GM19025 (cell line): ENCODE measurements at regions not wholly inside any gene's neighbourhood (a gene's known extent, or its start where the extent isn't known, plus 50 kb on each side); places are given as distances from the start of the nearest gene placed in this dataset.
"Not testable (repeated sequence)": the region's sequence is repeated elsewhere in the genome, so short reads cannot be mapped to it uniquely, and the experiment has no call there.

Source experiments
- ATAC-seq: cut with Tn5 transposase; IDR thresholded peaks from one replicate; pipeline ENCODE4 v1.9.1; 2021; ENCODE audit warnings: mild to moderate bottlenecking, low read depth, moderate library complexity; ENCODE audit not compliant: unreplicated experiment

DNA sequence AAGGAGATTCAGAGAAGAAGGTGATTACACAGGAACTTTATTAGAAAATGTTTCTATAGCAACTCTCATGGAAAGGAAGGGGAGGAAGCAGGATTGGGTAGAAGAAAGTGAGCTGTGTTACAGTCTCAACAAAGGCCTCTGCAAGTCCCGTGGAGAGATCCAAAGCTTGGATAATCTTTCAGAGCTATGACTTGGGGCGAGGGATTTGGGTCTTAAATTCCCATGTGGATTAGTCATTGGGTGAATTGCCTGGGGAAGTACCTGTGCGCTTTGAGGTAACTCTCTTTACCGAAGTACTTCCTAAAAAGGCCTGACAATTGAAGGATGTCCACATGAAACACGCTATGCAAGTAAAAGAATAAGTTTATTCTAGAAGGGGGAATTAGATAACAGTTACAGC lies 133.8 kb upstream of the ANKRD50 start:
- no peak for ATAC-seq

- ATAC-seq: no peak
Measured at GRCh38 chr4:124839786-124840390, 127.4 kb upstream of the ANKRD50 start.

- ATAC-seq: no peak
Measured at GRCh38 chr4:124833831-124834505, 121.4 kb upstream of the ANKRD50 start.

DNA sequence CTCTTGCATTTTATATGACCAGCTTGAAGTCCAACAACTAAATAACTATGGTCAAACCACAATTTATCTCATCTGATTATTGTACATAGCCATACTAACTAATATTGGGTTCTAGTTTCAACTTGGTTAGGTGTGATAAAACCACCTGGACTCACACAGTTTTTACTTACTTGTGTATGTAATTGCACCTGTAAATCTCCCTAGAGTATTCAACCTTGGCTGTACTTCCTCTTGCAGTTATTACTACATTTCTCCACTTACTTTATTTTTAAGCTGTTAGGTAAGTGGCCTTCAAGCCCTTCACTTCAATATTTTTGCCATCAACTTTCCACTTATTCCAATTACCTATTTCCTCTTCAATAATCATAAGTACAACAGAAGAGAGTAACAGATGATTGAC lies 115.8 kb upstream of the ANKRD50 start:
- ATAC-seq: no peak

GRCh38 chr4:124817531-124817930 lies 105.0 kb upstream of the ANKRD50 start:
- ATAC-seq: no peak

- ATAC-seq: not testable (repeated sequence)
Measured at GRCh38 chr4:124812203-124812602, 99.7 kb upstream of the ANKRD50 start.

DNA sequence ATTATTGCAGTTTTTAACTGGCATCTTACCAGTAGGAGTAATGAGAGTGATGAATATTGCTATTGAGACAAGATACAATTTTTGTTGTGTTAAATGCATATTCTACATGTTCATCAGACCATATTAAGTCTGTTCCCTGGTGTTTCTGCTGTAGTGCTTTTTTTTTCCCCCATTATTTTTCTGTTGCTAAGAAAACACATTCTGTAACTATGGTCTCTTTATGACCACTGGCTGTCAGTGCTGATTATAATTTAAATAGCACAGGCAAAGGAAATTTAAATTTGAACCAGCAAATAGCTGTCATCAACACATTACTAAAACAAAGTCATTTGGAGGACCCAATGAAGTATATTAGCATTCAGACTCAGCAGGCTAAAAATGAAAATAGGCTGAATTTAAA lies 98.3 kb upstream of the ANKRD50 start:
- ATAC-seq: no peak

DNA sequence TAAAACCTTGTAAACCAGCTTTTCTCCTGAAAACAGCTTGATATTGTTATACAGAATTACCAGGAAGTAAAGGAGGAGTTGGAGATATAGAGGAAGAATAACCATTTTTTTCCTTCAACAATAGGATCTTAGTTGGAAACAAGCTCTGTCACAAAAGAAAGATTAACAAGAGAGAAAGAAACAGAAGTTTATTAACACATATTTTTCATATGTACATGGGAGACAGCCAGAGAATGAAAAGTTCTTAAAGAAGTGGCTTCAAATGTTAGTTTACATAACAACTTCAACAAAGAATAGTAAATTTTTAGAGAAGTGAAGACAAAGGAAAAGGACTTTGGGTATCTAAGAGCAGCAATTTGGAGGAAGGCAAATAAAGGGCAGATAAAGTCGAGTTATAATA lies 94.9 kb upstream of the ANKRD50 start:
- ATAC-seq: no peak

GRCh38 chr4:124806403-124806802 lies 93.9 kb upstream of the ANKRD50 start:
- ATAC-seq: no peak

- peak; percentile 81 for ATAC-seq
Measured at GRCh38 chr4:124804584-124804983, 92.1 kb upstream of the ANKRD50 start.

- ATAC-seq: peak; percentile 6
Measured at GRCh38 chr4:124804041-124804440, 91.5 kb upstream of the ANKRD50 start.

GRCh38 chr4:124803641-124804040 lies 91.1 kb upstream of the ANKRD50 start:
- ATAC-seq: peak; percentile 50

- ATAC-seq: no peak
Measured at GRCh38 chr4:124803026-124803425, 90.5 kb upstream of the ANKRD50 start.

DNA sequence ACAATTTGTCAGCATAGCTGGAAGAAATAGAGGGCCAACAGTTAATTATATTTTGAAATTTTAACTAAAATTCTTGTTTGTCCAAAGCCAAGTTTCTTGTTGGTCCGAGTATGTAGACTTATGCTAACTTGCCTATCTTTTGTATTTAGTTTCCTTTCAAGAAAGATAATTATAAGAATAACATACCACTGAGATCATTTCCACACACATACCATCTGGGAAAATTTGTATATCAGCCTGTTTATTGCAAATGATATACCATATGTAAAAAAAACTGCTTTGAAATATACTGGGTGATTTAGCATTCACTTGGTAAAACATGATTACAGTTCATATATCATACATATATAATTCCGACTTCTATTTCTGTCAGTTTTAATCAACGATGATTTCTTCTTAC lies 84.7 kb upstream of the ANKRD50 start:
- no peak for ATAC-seq

DNA sequence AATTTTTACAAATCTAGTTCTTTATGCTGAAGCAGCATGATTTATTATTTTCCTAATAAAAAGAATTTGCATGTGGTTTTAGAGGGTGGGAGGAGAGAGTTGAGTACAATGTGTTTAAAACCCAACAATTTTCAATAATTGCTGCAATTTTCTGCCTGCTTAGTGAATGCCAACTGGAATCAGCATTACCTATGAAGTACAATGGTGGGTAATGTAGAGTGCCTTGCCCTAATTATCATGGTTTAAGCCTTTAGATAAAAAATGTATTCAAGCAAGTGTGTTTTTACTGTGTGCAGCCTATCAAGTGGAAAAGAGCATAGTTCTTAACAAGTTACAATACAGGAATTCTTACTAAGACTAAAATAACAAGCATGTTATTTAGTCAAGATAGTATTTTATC lies 77.9 kb upstream of the ANKRD50 start:
- no peak for ATAC-seq

DNA sequence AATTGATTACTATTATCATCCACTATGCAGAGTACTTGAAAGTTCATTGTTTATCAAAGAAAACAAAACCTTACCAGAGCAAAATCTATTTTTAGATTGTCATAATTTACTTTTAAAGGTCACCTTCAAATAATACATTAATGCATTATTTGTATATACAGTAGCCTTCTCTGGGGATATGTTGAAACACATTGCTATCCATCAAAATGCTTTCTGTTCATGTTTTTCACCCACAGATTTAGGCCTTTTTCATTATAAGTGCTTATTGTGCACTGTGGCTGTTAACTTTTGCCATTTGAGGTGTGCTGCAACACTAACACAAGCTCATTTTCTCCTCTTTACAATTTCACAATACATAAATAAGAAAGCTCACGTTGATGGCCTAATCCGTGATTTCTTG lies 74.1 kb upstream of the ANKRD50 start:
- no peak for ATAC-seq

GRCh38 chr4:124785645-124786044 lies 73.1 kb upstream of the ANKRD50 start:
- ATAC-seq: no peak

GRCh38 chr4:124783847-124784246 lies 71.3 kb upstream of the ANKRD50 start:
- no peak for ATAC-seq

DNA sequence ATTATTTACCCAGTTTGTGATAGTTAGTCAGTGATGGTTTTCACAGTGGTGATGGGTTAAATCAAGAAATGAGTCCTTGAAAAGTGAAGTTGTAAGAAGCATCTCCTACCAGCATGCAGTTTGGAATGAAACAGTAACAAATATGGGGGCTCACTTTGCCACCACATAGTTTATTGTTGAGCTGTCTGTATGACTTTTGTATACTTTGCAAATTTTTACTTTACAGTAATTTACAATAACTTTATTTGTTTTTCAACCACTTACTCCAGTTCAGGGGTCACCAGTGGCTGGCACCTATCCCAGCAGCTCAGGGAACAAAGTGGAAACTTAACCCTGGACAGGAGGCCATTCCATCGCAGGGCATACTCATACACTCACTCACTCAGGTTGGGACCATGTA lies 64.5 kb upstream of the ANKRD50 start:
- no peak for ATAC-seq

DNA sequence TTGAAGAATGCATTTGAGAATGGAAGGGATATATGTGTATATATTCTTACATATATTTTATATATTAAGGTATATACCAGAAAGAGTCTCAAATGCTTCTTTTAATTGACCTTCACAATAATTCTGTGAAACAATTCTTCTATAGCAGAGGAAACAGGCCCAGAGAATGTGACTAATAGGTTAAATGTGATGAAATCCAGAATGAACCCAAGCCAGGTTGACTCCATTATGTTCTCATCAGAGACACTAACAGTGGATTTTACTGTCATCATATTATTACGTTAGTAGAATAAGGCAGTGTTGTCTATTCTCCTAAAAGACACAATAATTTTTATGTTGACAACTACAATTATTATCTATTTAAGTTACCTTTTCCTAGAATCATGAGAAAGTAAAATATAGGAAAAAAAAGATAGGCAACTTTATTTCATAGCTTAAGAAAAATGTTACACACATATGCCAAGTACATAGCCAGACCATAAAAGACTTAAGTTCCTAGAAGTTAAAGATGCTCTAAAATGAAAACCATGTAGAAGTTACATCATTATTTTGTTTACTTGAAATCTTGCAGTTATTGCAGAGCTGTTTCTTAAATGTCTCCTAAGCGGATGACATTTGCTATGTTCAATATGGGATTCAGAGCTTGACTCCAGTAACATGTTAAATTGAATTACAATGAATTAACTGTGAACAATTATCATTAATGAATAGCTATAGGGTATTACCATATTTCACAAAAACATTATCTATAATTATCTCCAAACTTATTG lies 56.2 kb upstream of the ANKRD50 start:
- no peak for ATAC-seq

GRCh38 chr4:124762956-124763355 lies 50.4 kb upstream of the ANKRD50 start:
- ATAC-seq: no peak
